ENCODE measurements at regions not wholly inside any gene's neighbourhood (a gene's known extent, or its start where the extent isn't known, plus 50 kb on each side); places are given as distances from the start of the nearest gene placed in this dataset.

DNA sequence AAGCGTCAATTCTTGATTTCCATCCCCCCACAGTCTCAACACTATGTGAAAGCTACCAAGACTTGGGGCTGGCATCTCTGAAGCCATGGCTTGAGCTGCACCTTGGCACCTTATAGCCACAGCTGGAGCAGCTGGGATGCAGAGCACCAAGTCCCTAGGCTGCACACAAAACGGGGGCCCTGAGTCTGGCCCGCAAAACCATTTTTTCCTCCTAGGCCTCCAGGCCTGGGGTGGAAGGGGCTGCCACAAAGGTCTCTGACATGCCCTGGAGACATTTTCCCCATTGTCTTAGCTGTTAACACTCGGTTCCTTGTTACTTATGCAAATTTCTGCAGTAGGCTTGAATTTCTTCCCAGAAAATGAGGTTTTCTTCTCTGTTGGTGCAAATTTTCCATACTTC is 89.8 kb upstream of the GNAI1 start:
- Histone ChIP-seq H4K20me1 (ENCODE audit: insufficient read depth, low read length, poor library complexity, severe bottlenecking) (no peaks in the 10 kb centered on the region), H3K4me2 (ENCODE audit: low read depth, low read length, poor library complexity, severe bottlenecking) (no peak overlapping the region), H3K79me2 (ENCODE audit: insufficient read depth, low read length) (no peaks in the 10 kb centered on the region), H3F3A (ENCODE audit: low read depth) (no peaks in the 10 kb centered on the region), H3K4me1 (ENCODE audit: insufficient read depth, low read length, poor library complexity, severe bottlenecking) (no peaks in the 10 kb centered on the region), H3K9me2 (replicated peaks; ENCODE audit: low read depth, low read length) (no peaks in the 10 kb centered on the region), H3K36me3 (ENCODE audit: insufficient read depth, low read length) (no peaks in the 10 kb centered on the region), H3K4me3 (ENCODE audit: low read length, poor library complexity, severe bottlenecking) (no peak overlapping the region), H2AFZ (ENCODE audit: low read length) (no peak overlapping the region), H3K9me3 (ENCODE audit: insufficient read depth, low read depth, low read length) (peaks cover 6% of the 10 kb centered on the region; the same call in 1 of the 2 replicates), H3K9ac (ENCODE audit: low read depth, low read length, poor library complexity, severe bottlenecking) (no peak overlapping the region), H3K27me3 (ENCODE audit: insufficient read depth, low read length, poor library complexity, severe bottlenecking) (no peaks in the 10 kb centered on the region)
- TF ChIP-seq, protein P1, sequence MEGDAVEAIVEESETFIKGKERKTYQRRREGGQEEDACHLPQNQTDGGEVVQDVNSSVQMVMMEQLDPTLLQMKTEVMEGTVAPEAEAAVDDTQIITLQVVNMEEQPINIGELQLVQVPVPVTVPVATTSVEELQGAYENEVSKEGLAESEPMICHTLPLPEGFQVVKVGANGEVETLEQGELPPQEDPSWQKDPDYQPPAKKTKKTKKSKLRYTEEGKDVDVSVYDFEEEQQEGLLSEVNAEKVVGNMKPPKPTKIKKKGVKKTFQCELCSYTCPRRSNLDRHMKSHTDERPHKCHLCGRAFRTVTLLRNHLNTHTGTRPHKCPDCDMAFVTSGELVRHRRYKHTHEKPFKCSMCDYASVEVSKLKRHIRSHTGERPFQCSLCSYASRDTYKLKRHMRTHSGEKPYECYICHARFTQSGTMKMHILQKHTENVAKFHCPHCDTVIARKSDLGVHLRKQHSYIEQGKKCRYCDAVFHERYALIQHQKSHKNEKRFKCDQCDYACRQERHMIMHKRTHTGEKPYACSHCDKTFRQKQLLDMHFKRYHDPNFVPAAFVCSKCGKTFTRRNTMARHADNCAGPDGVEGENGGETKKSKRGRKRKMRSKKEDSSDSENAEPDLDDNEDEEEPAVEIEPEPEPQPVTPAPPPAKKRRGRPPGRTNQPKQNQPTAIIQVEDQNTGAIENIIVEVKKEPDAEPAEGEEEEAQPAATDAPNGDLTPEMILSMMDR (conservative IDR thresholded peaks at IDR 0.05; ENCODE audit: low read length), result no peak
- no peak for TF ChIP-seq EZH2phosphoT487 (IDR thresholded peaks at IDR 0.05; ENCODE audit: borderline replicate concordance)

DNA sequence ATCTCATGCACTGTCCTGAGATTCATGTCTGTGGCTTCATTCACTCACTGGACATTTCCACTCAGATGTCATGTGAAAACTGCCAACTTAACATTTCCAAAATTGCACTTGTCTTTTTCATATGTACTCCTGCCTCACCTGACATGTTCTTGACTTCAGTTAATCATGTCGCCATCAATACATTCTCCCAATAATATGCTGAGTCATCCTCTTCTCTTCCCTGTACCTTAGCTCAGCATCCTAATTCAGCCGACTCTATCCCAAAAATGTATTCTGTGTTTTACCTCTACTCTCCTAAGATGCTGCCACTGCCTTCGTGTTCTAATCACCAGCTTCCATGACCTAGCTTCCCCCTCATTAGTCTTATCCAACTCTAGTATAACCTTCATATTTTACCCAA is 93.9 kb upstream of the GNAI1 start:
- no peak for TF ChIP-seq EZH2phosphoT487 (IDR thresholded peaks at IDR 0.05; ENCODE audit: borderline replicate concordance)
- TF ChIP-seq, protein P1 (conservative IDR thresholded peaks at IDR 0.05; ENCODE audit: low read length), result no peak
- H3F3A ChIP-seq (ENCODE audit: low read depth), result no peaks in the 10 kb centered on the region

DNA sequence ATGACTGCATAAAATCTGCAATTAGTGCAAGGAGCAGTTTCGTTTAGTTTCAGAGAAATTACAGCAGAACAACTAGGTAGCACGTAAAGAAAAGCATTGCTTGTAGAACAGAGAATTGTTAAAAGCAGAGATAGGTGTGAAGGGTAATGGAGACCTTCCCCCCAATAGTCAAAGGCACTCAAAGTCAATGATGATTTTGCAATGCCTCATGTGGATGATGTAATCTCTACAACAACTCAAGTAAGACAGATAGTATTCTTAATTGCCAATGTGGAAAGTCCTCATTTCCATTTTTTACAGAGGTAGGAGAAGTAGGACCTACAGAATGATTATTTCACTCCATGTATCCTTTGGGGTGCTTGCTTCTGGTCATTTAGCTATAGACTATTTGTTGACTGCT is 94.3 kb upstream of the GNAI1 start:
- Histone ChIP-seq H3K79me2 (ENCODE audit: insufficient read depth, low read length) (no peaks in the 10 kb centered on the region), H3K36me3 (ENCODE audit: insufficient read depth, low read length) (no peaks in the 10 kb centered on the region), H2AFZ (ENCODE audit: low read length) (no peak overlapping the region), H3K4me3 (ENCODE audit: low read length, poor library complexity, severe bottlenecking) (no peak overlapping the region), H4K20me1 (ENCODE audit: insufficient read depth, low read length, poor library complexity, severe bottlenecking) (no peaks in the 10 kb centered on the region), H3F3A (ENCODE audit: low read depth) (no peaks in the 10 kb centered on the region), H3K27me3 (ENCODE audit: insufficient read depth, low read length, poor library complexity, severe bottlenecking) (no peaks in the 10 kb centered on the region), H3K4me1 (ENCODE audit: insufficient read depth, low read length, poor library complexity, severe bottlenecking) (no peaks in the 10 kb centered on the region), H3K9ac (ENCODE audit: low read depth, low read length, poor library complexity, severe bottlenecking) (no peak overlapping the region), H3K4me2 (ENCODE audit: low read depth, low read length, poor library complexity, severe bottlenecking) (no peak overlapping the region), H3K9me2 (replicated peaks; ENCODE audit: low read depth, low read length) (no peaks in the 10 kb centered on the region), H3K9me3 (ENCODE audit: insufficient read depth, low read depth, low read length) (peaks cover 6% of the 10 kb centered on the region; the same call in 1 of the 2 replicates)
- no peak for TF ChIP-seq EZH2phosphoT487 (IDR thresholded peaks at IDR 0.05; ENCODE audit: borderline replicate concordance)
- TF ChIP-seq, protein P1 (conservative IDR thresholded peaks at IDR 0.05; ENCODE audit: low read length), result no peak

More for the DNA sequence above, 93.9 kb upstream of the GNAI1 start:
- H3K79me2 ChIP-seq (ENCODE audit: insufficient read depth, low read length), result no peaks in the 10 kb centered on the region
- H3K4me3 ChIP-seq (ENCODE audit: low read length, poor library complexity, severe bottlenecking), result no peak overlapping the region
- peaks cover 6% of the 10 kb centered on the region; the same call in 1 of the 2 replicates for H3K9me3 ChIP-seq (ENCODE audit: insufficient read depth, low read depth, low read length)
- no peak overlapping the region for H3K9ac ChIP-seq (ENCODE audit: low read depth, low read length, poor library complexity, severe bottlenecking)
- no peaks in the 10 kb centered on the region for H3K27me3 ChIP-seq (ENCODE audit: insufficient read depth, low read length, poor library complexity, severe bottlenecking)
- no peaks in the 10 kb centered on the region for H4K20me1 ChIP-seq (ENCODE audit: insufficient read depth, low read length, poor library complexity, severe bottlenecking)
- H3K9me2 ChIP-seq (replicated peaks; ENCODE audit: low read depth, low read length), result no peaks in the 10 kb centered on the region
- no peak overlapping the region for H3K4me2 ChIP-seq (ENCODE audit: low read depth, low read length, poor library complexity, severe bottlenecking)
- H3K4me1 ChIP-seq (ENCODE audit: insufficient read depth, low read length, poor library complexity, severe bottlenecking), result no peaks in the 10 kb centered on the region
- H2AFZ ChIP-seq (ENCODE audit: low read length), result no peak overlapping the region
- no peaks in the 10 kb centered on the region for H3K36me3 ChIP-seq (ENCODE audit: insufficient read depth, low read length)
